ENCODE measurements at regions not wholly inside any gene's neighbourhood (a gene's known extent, or its start where the extent isn't known, plus 50 kb on each side); places are given as distances from the start of the nearest gene placed in this dataset.

- ATAC-seq = no peak
- no peak for DNase-seq
- intact Hi-C loops (cut with DNase I) = no loop called here
These were observed 112.5 kb upstream of the NR2F2 start for GRCh38 chr15:96217983-96218382.

- intact Hi-C loops (cut with DNase I) = no loop called here
- no peak for ATAC-seq
- no peak for DNase-seq
These were observed 111.7 kb upstream of the NR2F2 start for GRCh38 chr15:96218623-96219455.

- ATAC-seq = no peak
- DNase-seq = no peak
These were observed 110.8 kb upstream of the NR2F2 start for GRCh38 chr15:96219681-96220080.

GRCh38 chr15:96220657-96221056, 109.8 kb upstream of the NR2F2 start:
- DNase-seq (no peak), ATAC-seq (no peak)
- intact Hi-C loops (cut with DNase I) = no loop called here

More at GRCh38 chr15:96219681-96220080, 110.8 kb upstream of the NR2F2 start:
- intact Hi-C loops (cut with DNase I) = no loop called here

- intact Hi-C loops (cut with DNase I) = no loop called here
- no peak for DNase-seq
- no peak for ATAC-seq
These were observed 107.5 kb upstream of the NR2F2 start for GRCh38 chr15:96222981-96223380.

- ATAC-seq = no peak
- no peak for DNase-seq
- intact Hi-C loops (cut with DNase I) = no loop called here
These were observed 106.6 kb upstream of the NR2F2 start for GRCh38 chr15:96223939-96224338.

GRCh38 chr15:96225642-96226259, 104.7 kb upstream of the NR2F2 start:
- intact Hi-C loops (cut with DNase I) = no loop called here
- DNase-seq (no peak), ATAC-seq (no peak)

- ATAC-seq = no peak
- DNase-seq = no peak
- intact Hi-C loops (cut with DNase I) = no loop called here
These were observed 99.8 kb upstream of the NR2F2 start for GRCh38 chr15:96230526-96231181.

GRCh38 chr15:96232335-96232734, 98.2 kb upstream of the NR2F2 start:
- ATAC-seq (no peak), DNase-seq (no peak)
- intact Hi-C loops (cut with DNase I) = no loop called here

- intact Hi-C loops (cut with DNase I) = no loop called here
- no peak for DNase-seq
These were observed 96.2 kb upstream of the NR2F2 start for GRCh38 chr15:96234109-96234892.

GRCh38 chr15:96237002-96237401, 93.5 kb upstream of the NR2F2 start:
- ATAC-seq (no peak), DNase-seq (no peak)
- intact Hi-C loops (cut with DNase I) = no loop called here

More at GRCh38 chr15:96234109-96234892, 96.2 kb upstream of the NR2F2 start:
- ATAC-seq = peak in 1 of 2 donors; percentile 42

- intact Hi-C loops (cut with DNase I) = no loop called here
- ATAC-seq (no peak), DNase-seq (no peak)
These were observed 87.7 kb upstream of the NR2F2 start for GRCh38 chr15:96242761-96243160.

- DNase-seq (no peak), ATAC-seq (no peak)
- intact Hi-C loops (cut with DNase I) = no loop called here
These were observed 86.8 kb upstream of the NR2F2 start for GRCh38 chr15:96243701-96244100.

GRCh38 chr15:96245252-96245651, 85.2 kb upstream of the NR2F2 start:
- ATAC-seq (no peak), DNase-seq (no peak)
- intact Hi-C loops (cut with DNase I) = no loop called here

GRCh38 chr15:96246057-96246456, 84.4 kb upstream of the NR2F2 start:
- intact Hi-C loops (cut with DNase I) = no loop called here
- ATAC-seq = no peak
- DNase-seq = no peak

GRCh38 chr15:96247621-96248305, 82.7 kb upstream of the NR2F2 start:
- ATAC-seq (no peak), DNase-seq (no peak)
- intact Hi-C loops (cut with DNase I) = no loop called here

- intact Hi-C loops (cut with DNase I) = no loop called here
- DNase-seq = no peak
- no peak for ATAC-seq
These were observed 78.4 kb upstream of the NR2F2 start for GRCh38 chr15:96252148-96252547.

GRCh38 chr15:96253006-96253747, 77.3 kb upstream of the NR2F2 start:
- no peak for ATAC-seq
- intact Hi-C loops (cut with DNase I) = no loop called here

More at GRCh38 chr15:96253006-96253747, 77.3 kb upstream of the NR2F2 start:
- DNase-seq = no peak

Data from left cardiac atrium (tissue), 4 donors.